ENCODE measurements at regions not wholly inside any gene's neighbourhood (a gene's known extent, or its start where the extent isn't known, plus 50 kb on each side); places are given as distances from the start of the nearest gene placed in this dataset.
A peak's percentile ranks its signal among the peaks of the same experiment; 100 is the strongest.

GRCh38 chr21:38621132-38621531 is 122.9 kb upstream of the ERG start:
- peaks cover 0 to 11% (median 0%) of the 10 kb centered on the region in 12 donors for H3K4me1 ChIP-seq
- TF ChIP-seq POLR2A (IDR thresholded peaks at IDR 0.05): no peak
- TF ChIP-seq, protein P1, sequence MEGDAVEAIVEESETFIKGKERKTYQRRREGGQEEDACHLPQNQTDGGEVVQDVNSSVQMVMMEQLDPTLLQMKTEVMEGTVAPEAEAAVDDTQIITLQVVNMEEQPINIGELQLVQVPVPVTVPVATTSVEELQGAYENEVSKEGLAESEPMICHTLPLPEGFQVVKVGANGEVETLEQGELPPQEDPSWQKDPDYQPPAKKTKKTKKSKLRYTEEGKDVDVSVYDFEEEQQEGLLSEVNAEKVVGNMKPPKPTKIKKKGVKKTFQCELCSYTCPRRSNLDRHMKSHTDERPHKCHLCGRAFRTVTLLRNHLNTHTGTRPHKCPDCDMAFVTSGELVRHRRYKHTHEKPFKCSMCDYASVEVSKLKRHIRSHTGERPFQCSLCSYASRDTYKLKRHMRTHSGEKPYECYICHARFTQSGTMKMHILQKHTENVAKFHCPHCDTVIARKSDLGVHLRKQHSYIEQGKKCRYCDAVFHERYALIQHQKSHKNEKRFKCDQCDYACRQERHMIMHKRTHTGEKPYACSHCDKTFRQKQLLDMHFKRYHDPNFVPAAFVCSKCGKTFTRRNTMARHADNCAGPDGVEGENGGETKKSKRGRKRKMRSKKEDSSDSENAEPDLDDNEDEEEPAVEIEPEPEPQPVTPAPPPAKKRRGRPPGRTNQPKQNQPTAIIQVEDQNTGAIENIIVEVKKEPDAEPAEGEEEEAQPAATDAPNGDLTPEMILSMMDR (IDR thresholded peaks at IDR 0.05): no peak
- no peak for ATAC-seq
- no peak overlapping the region for H3K4me3 ChIP-seq
- no peaks in the 10 kb centered on the region for H3K9me3 ChIP-seq
- H3K27me3 ChIP-seq: no peaks in the 10 kb centered on the region
- intact Hi-C loops (cut with DNase I): no loop called here
- no peak overlapping the region for H3K27ac ChIP-seq
- no peak for DNase-seq
- H3K36me3 ChIP-seq: no peaks in the 10 kb centered on the region
- WGBS, 4 donors: 92 to 100% (median 94%) methylated on average over 3 of the region's 3 CpGs

GRCh38 chr21:38622081-38622826 is 124.0 kb upstream of the ERG start:
- H3K27ac ChIP-seq: no peak overlapping the region
- WGBS, 4 donors: 91 to 96% (median 95%) methylated on average over 11 to 12 of the region's 12 CpGs

DNA sequence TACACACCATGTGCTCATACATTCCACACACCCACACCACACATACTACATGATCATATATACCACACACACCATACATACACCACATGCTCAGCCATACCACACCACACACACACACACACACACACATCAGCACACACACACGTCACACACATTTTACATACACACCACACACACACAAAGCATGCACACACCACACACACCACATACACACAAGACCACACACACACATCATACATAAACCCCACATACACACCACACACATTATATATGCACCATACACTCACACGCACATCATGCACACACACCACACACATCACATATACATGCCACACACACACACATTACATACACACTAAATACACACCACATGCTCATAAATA is 124.5 kb upstream of the ERG start:
- Histone ChIP-seq H3K9me3 (no peaks in the 10 kb centered on the region), H3K4me1 (peaks cover 0 to 11% (median 0%) of the 10 kb centered on the region in 12 donors), H3K27me3 (no peaks in the 10 kb centered on the region), H3K4me3 (no peak overlapping the region), H3K27ac (no peak overlapping the region), H3K36me3 (no peaks in the 10 kb centered on the region)
- TF ChIP-seq POLR2A (IDR thresholded peaks at IDR 0.05): no peak
- TF ChIP-seq, protein P1 (IDR thresholded peaks at IDR 0.05): no peak
- ATAC-seq (no peak), DNase-seq (no peak)
- WGBS, 4 donors: 44 to 48% (median 47%) methylated on average over 2 of the region's 2 CpGs
- intact Hi-C loops (cut with DNase I): no loop called here

More at GRCh38 chr21:38622081-38622826, 124.0 kb upstream of the ERG start:
- no peaks in the 10 kb centered on the region for H3K36me3 ChIP-seq
- peak in 1 of 4 donors; percentile 31 for ATAC-seq
- no peaks in the 10 kb centered on the region for H3K9me3 ChIP-seq
- no peak for DNase-seq
- peaks cover 0 to 11% (median 0%) of the 10 kb centered on the region in 12 donors for H3K4me1 ChIP-seq
- H3K4me3 ChIP-seq: no peak overlapping the region
- intact Hi-C loops (cut with DNase I): no loop called here
- no peaks in the 10 kb centered on the region for H3K27me3 ChIP-seq
- TF ChIP-seq, protein P1 (IDR thresholded peaks at IDR 0.05): no peak
- no peak for TF ChIP-seq POLR2A (IDR thresholded peaks at IDR 0.05)

GRCh38 chr21:38623552-38623951 is 125.3 kb upstream of the ERG start:
- Histone ChIP-seq H3K4me1 (peaks cover 0 to 11% (median 0%) of the 10 kb centered on the region in 12 donors), H3K9me3 (no peaks in the 10 kb centered on the region), H3K27me3 (peaks cover 0 to 4% (median 0%) of the 10 kb centered on the region in 9 donors), H3K4me3 (no peak overlapping the region), H3K27ac (no peak overlapping the region), H3K36me3 (no peaks in the 10 kb centered on the region)
- WGBS, 4 donors: 75 to 82% (median 78%) methylated on average over 4 of the region's 4 CpGs
- ATAC-seq: no peak
- TF ChIP-seq, protein P1 (IDR thresholded peaks at IDR 0.05): no peak
- no peak for TF ChIP-seq POLR2A (IDR thresholded peaks at IDR 0.05)
- DNase-seq: no peak
- intact Hi-C loops (cut with DNase I): no loop called here
